ENCODE measurements at regions not wholly inside any gene's neighbourhood (a gene's known extent, or its start where the extent isn't known, plus 50 kb on each side); places are given as distances from the start of the nearest gene placed in this dataset.

DNA sequence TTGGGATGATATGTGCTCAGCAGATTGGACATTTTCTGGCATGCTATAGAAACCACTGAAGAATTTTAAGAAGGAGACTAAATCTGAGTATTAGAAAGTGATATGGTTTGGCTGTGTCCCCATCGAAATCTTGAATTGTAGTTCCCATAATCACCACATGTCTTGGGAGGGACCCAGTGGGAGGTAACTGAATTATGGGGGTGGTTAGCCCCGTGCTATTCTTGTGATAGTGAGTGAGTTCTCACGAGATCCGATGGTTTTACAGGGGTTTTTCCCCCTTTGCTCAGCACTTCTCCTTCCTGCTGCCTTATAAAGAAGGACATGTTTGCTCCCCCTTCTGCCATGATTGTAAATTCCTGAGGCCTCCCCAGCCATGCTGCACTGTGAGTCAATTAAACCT, 535.9 kb upstream of the VRK2 start:
- no peak for TF ChIP-seq EZH2 (IDR thresholded peaks at IDR 0.05; ENCODE audit: borderline replicate concordance)
- TF ChIP-seq, protein P1, sequence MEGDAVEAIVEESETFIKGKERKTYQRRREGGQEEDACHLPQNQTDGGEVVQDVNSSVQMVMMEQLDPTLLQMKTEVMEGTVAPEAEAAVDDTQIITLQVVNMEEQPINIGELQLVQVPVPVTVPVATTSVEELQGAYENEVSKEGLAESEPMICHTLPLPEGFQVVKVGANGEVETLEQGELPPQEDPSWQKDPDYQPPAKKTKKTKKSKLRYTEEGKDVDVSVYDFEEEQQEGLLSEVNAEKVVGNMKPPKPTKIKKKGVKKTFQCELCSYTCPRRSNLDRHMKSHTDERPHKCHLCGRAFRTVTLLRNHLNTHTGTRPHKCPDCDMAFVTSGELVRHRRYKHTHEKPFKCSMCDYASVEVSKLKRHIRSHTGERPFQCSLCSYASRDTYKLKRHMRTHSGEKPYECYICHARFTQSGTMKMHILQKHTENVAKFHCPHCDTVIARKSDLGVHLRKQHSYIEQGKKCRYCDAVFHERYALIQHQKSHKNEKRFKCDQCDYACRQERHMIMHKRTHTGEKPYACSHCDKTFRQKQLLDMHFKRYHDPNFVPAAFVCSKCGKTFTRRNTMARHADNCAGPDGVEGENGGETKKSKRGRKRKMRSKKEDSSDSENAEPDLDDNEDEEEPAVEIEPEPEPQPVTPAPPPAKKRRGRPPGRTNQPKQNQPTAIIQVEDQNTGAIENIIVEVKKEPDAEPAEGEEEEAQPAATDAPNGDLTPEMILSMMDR (IDR thresholded peaks at IDR 0.05; ENCODE audit: poor library complexity) = no peak

Data from hepatocyte (in vitro differentiated cells).